ENCODE measurements at regions not wholly inside any gene's neighbourhood (a gene's known extent, or its start where the extent isn't known, plus 50 kb on each side); places are given as distances from the start of the nearest gene placed in this dataset.
"Not testable (repeated sequence)": the region's sequence is repeated elsewhere in the genome, so short reads cannot be mapped to it uniquely, and the experiment has no call there.

DNA sequence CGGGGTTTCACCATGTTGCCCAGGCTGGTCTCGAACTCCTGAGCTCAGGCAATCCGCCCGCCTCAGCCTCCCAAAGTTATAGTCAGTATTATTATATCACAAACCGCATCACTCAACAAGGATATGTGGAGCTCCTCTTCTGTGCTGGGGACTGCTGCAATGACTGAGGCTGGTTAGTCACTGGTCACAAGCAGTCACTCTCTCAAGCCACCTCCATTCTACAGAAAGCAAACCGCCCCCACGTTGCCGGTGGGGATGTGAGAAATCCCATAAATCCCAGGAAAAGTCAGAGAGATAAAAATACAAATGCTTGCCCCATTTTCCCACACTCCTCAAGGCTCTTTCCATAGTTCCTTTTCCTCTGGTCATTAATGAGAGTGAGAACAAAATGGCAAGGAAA is 155.7 kb downstream of the ADSS2 start:
- H3K36me3 Mint-ChIP-seq, result no peaks in the 10 kb centered on the region
- no peaks in the 10 kb centered on the region for H3K27me3 Mint-ChIP-seq
- no peak for ATAC-seq
- no peak for DNase-seq
- H3K9me3 Mint-ChIP-seq (ENCODE audit: low read depth), result no peaks in the 10 kb centered on the region
- CTCF ChIA-PET, result interaction anchor here (0.6 to 2.2 kb wide), 2 partner anchors 23 to 431 kb away, joined by 3 to 7 read pairs; no protein-coding TSS in a partner anchor
- H3K4me3 Mint-ChIP-seq, result no peak overlapping the region
- H3K4me1 Mint-ChIP-seq, result peaks cover 26% of the 10 kb centered on the region
- H3K27ac Mint-ChIP-seq, result no peak overlapping the region

DNA sequence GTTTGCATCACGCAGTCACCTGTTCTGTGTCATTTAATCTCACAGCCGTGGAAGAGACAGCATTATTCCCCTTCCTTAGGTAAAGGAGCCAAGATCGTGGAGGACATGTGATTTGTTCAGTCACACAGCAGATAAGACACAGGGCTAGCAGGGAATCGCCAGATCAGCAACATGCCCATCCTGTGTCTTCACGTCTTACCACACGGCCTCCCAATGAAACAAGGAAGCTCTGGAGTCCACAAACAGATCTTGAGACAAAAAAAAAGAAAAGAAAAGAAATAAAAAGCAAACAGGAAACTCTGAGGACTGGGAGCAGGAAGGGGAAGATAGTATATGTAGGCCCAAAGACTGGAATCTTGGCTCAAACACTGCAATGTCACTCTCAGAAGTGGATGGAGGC is 155.3 kb downstream of the ADSS2 start:
- CTCF ChIA-PET, result interaction anchor here (0.6 to 2.2 kb wide), 2 partner anchors 23 to 430 kb away, joined by 3 to 7 read pairs; no protein-coding TSS in a partner anchor
- no peaks in the 10 kb centered on the region for H3K36me3 Mint-ChIP-seq
- peaks cover 21% of the 10 kb centered on the region for H3K4me1 Mint-ChIP-seq
- H3K27ac Mint-ChIP-seq, result no peak overlapping the region
- ATAC-seq (no peak), DNase-seq (no peak)
- no peak overlapping the region for H3K4me3 Mint-ChIP-seq
- H3K9me3 Mint-ChIP-seq (ENCODE audit: low read depth), result no peaks in the 10 kb centered on the region
- no peaks in the 10 kb centered on the region for H3K27me3 Mint-ChIP-seq

DNA sequence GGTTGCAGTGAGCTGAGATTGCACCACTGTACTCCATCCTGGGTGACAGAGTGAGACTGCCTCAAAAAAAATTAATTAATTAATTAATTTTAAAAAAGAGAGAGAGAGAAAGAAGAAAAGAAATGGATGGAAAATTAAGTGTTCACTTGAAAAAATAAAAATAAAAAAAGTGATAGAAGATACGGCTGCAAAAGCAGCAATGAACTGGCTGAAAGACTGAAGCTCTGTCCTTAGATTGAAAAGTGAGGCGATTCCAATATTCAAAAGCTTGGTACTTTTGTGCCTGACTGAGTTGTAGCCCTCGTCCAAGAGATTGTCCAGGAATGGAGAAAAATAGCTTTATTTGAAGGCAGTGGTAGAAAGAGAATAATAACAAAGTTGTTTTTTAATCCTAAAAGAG is 154.6 kb downstream of the ADSS2 start:
- H3K4me3 Mint-ChIP-seq, result no peak overlapping the region
- DNase-seq (no peak), ATAC-seq (no peak)
- H3K27ac Mint-ChIP-seq, result no peak overlapping the region
- no peaks in the 10 kb centered on the region for H3K27me3 Mint-ChIP-seq
- no peaks in the 10 kb centered on the region for H3K36me3 Mint-ChIP-seq
- peaks cover 18% of the 10 kb centered on the region for H3K4me1 Mint-ChIP-seq
- no peaks in the 10 kb centered on the region for H3K9me3 Mint-ChIP-seq (ENCODE audit: low read depth)
- CTCF ChIA-PET, result interaction anchor here (2.2 kb wide), 1 partner anchor 24 kb away, joined by 7 read pairs; no protein-coding TSS in a partner anchor

DNA sequence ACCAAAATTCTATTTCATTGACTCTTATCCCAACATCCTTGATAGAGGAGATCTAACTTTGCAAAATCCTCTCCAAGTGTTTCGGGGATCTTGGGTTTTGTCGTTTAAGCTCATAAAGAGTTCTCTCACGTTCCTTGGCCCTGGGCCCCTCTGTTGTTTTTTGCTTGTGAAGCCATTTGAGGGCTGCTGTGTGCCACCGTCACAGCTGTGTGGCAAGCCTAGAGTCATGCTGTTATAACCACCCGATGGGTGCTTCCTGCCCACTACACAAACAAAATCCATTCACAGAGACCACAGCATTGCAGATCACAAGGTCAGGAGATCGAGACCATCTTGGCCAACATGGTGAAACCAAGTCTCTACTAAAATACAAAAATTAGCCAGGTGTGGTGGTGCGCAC is 154.1 kb downstream of the ADSS2 start:
- no peak for DNase-seq

DNA sequence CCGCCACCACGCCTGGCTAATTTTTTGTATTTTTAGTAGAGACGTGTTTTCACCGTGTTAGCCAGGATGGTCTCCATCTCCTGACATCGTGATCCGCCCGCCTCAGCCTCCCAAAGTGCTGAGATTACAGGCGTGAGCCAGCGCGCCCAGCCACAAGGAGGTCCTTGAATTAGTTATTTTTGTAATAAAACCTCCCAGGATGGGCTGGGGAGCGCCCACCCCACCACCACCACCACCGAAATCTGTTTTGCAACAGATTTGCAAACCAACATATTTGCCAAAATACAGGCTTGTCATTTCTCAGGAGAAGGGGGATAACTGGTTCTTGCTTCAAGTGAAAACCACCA is 151.7 kb downstream of the ADSS2 start:
- not testable (repeated sequence) for ATAC-seq; H3K27me3 Mint-ChIP-seq; DNase-seq; H3K9me3 Mint-ChIP-seq (ENCODE audit: low read depth); H3K36me3 Mint-ChIP-seq
- peak overlapping the region; percentile 93 for H3K27ac Mint-ChIP-seq
- CTCF ChIA-PET, result interaction anchor here (0.7 to 2.2 kb wide), 16 partner anchors 8 to 956 kb away, joined by 3 to 16 read pairs (median 4); no protein-coding TSS in a partner anchor
- peak overlapping the region; percentile 71 for H3K4me3 Mint-ChIP-seq
- peaks cover 18% of the 10 kb centered on the region for H3K4me1 Mint-ChIP-seq

More for the DNA sequence above, 154.1 kb downstream of the ADSS2 start:
- Mint-ChIP-seq H3K27ac (no peak overlapping the region), H3K4me3 (no peak overlapping the region), H3K27me3 (no peaks in the 10 kb centered on the region), H3K4me1 (peaks cover 18% of the 10 kb centered on the region), H3K9me3 (ENCODE audit: low read depth) (no peaks in the 10 kb centered on the region), H3K36me3 (no peaks in the 10 kb centered on the region)
- no peak for ATAC-seq
- CTCF ChIA-PET, result interaction anchor here (2.2 kb wide), 1 partner anchor 24 kb away, joined by 7 read pairs; no protein-coding TSS in a partner anchor

DNA sequence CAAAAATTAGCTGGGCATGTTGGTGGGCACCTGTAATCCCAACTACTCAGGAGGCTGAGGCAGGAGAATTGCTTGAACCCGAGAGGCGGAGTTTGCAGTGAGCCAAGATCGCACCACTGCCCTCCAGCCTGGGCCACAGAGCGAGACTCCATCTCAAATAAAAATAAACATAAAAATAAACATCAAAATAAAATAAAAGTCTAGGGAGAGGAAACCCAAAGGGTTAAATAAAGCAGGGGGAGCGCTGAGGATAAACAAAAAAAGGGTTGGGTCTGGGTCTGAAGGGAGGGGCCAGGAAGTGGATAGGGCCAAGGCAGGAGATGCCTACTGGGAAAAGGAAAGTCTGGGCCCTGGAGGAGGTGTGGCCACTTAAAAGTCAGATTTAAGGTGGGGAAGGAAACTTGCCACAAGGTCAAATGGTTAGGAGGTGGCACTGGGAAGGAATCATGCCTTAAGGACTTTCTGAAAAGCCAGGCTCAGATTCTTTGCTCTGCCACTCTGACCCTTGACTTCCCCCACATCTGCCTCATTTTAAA is 150.0 kb downstream of the ADSS2 start:
- no peak overlapping the region for H3K4me3 Mint-ChIP-seq
- H3K4me1 Mint-ChIP-seq, result peaks cover 18% of the 10 kb centered on the region
- peaks cover 2% of the 10 kb centered on the region for H3K9me3 Mint-ChIP-seq (ENCODE audit: low read depth)
- peaks cover 3% of the 10 kb centered on the region for H3K27me3 Mint-ChIP-seq
- H3K27ac Mint-ChIP-seq, result no peak overlapping the region
- H3K36me3 Mint-ChIP-seq, result peaks cover 2% of the 10 kb centered on the region
- ATAC-seq (no peak), DNase-seq (no peak)
- CTCF ChIA-PET, result interaction anchor here (0.8 to 1.7 kb wide), 2 partner anchors 10 to 18 kb away, joined by 3 to 6 read pairs; no protein-coding TSS in a partner anchor

DNA sequence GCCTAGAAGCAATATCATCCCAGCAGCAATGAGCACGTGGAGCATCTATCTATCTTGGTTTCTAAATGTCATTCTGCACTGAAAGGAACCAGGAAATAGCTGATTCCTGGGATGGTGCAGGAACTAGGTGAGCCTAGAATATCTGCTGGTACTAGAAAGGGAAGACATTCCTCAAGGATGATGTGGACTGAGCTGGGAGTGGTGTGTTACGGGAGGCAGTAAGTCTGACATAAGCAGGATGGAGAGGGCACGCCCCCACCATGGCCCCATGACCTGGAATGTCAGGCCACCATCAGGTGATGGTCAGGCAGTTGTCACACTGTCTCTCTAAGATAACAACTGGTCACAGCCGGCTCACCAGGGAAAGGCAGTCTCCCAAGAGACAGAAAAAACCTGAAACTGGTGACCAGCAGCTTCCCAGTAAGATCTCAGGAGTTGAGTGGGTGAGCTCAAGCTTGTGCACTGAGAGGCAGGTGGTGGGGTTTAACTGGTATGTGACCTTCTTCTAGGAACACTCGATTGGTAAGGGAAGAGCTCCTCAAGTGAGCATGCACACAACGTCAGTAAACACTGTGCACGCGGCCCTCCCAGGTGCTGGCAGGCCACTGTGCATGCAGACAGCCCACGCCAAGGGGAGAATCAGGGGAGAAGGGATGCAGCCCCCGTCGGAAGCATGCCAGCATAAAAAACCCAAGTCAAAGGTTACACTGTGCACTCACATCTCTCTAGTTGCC is 148.7 kb downstream of the ADSS2 start:
- Mint-ChIP-seq H3K27me3 (peaks cover 3% of the 10 kb centered on the region), H3K4me3 (no peak overlapping the region), H3K4me1 (peaks cover 13% of the 10 kb centered on the region), H3K27ac (no peak overlapping the region), H3K9me3 (ENCODE audit: low read depth) (peaks cover 5% of the 10 kb centered on the region), H3K36me3 (peaks cover 8% of the 10 kb centered on the region)
- DNase-seq (no peak), ATAC-seq (no peak)
- CTCF ChIA-PET, result interaction anchor here (1.7 kb wide), 1 partner anchor 9 kb away, joined by 6 read pairs; no protein-coding TSS in a partner anchor

DNA sequence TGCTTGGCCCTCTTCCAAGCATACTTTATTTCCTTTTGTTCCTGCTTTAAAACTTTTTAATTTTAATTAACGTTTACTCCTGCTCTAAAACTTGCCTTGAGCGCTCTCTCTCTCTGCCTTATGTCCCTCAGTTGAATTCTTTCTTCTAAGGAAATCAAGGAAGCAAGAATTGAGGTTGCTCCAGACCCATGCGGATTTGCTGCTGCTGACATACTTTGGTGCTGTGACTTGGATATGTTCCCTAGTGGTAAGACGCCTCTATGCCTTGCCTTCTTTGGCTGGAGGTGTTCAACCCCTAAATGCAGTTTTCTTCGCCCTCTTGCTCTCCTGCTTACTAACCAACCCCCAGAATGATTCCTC is 148.1 kb downstream of the ADSS2 start:
- no peak overlapping the region for H3K27ac Mint-ChIP-seq
- ATAC-seq (no peak), DNase-seq (no peak)
- peaks cover 10% of the 10 kb centered on the region for H3K4me1 Mint-ChIP-seq
- peaks cover 11% of the 10 kb centered on the region for H3K36me3 Mint-ChIP-seq
- no peak overlapping the region for H3K4me3 Mint-ChIP-seq
- H3K9me3 Mint-ChIP-seq (ENCODE audit: low read depth), result peaks cover 5% of the 10 kb centered on the region
- CTCF ChIA-PET, result no interaction called here
- peaks cover 3% of the 10 kb centered on the region for H3K27me3 Mint-ChIP-seq

DNA sequence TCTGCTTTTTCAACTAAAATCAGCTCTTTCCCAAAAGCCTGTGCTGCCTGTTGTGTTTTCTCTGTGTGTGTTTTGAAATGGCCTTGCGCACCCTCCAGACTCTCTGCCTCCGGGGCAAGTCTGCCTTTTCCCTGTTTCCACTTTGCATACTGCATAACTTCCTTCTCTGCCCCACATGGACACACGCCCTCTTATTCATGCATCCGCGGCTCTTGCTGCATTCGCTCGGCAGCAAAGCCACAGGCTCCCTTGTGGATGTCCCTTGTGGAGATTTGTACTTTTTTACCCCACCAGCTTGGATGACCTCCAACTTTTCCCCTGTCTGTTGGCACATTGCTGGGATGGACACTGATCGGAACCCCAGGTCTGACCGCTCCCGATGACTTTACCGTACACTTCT is 147.6 kb downstream of the ADSS2 start:
- H3K27ac Mint-ChIP-seq, result no peak overlapping the region
- CTCF ChIA-PET, result no interaction called here

DNA sequence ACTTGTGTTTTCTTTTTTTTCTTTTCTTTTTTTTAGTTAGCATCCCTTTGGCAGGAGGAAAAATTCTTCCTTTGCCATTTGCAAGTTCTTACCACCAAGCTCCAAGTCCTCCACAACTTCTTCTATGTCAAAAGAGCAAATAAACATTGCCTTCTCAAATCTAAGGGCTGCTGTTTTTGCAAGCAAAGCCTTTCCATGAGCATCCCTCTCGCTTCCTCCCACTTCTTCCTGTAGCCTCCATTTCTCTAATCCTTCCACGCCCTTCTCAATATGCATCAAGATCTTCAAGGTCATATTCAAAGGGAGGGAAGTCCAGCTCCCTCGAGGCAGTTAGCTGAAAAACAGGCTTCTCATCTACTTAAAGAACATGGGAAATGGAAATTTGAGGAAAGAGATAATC is 147.1 kb downstream of the ADSS2 start:
- no peak overlapping the region for H3K4me3 Mint-ChIP-seq
- CTCF ChIA-PET, result no interaction called here
- DNase-seq, result no peak
- no peak overlapping the region for H3K27ac Mint-ChIP-seq
- peaks cover 13% of the 10 kb centered on the region for H3K36me3 Mint-ChIP-seq
- peaks cover 3% of the 10 kb centered on the region for H3K4me1 Mint-ChIP-seq
- peaks cover 3% of the 10 kb centered on the region for H3K27me3 Mint-ChIP-seq
- ATAC-seq, result no peak
- peaks cover 5% of the 10 kb centered on the region for H3K9me3 Mint-ChIP-seq (ENCODE audit: low read depth)

More for the DNA sequence above, 147.6 kb downstream of the ADSS2 start:
- ATAC-seq, result no peak
- peaks cover 11% of the 10 kb centered on the region for H3K36me3 Mint-ChIP-seq
- H3K9me3 Mint-ChIP-seq (ENCODE audit: low read depth), result peaks cover 5% of the 10 kb centered on the region
- H3K4me1 Mint-ChIP-seq, result peaks cover 8% of the 10 kb centered on the region
- H3K4me3 Mint-ChIP-seq, result no peak overlapping the region
- H3K27me3 Mint-ChIP-seq, result peaks cover 3% of the 10 kb centered on the region
- DNase-seq, result no peak

DNA sequence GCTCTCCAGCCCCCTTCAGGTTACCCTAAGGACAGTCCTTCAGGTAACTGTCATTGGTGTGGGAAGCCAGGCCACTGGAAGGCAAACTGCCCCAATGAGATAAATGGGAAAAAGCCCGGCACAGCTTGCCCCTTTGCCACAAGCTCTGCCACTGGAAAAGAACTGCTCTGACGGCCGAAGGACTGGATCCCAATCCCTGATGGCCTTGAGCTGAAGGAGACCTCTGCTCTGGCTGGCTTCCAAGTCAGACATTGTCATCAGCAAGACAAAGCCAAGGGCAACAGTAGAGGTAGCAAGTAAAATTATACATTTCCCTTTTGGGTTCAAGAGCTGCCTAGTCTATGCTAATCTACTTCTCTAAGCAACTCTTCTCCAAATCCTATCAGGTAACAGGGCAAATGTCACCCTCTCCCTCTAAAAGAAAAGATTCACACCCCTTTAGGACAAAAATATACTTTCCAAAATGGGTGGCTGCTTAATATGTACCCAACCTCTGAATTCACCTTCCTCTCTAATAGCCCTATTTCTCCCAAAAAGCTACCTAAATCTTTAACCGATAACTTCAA is 145.8 kb downstream of the ADSS2 start:
- peaks cover 3% of the 10 kb centered on the region for H3K27me3 Mint-ChIP-seq
- H3K4me3 Mint-ChIP-seq, result no peak overlapping the region
- CTCF ChIA-PET, result interaction anchor here (1.1 kb wide), 1 partner anchor 17 kb away, joined by 3 read pairs; no protein-coding TSS in a partner anchor

DNA sequence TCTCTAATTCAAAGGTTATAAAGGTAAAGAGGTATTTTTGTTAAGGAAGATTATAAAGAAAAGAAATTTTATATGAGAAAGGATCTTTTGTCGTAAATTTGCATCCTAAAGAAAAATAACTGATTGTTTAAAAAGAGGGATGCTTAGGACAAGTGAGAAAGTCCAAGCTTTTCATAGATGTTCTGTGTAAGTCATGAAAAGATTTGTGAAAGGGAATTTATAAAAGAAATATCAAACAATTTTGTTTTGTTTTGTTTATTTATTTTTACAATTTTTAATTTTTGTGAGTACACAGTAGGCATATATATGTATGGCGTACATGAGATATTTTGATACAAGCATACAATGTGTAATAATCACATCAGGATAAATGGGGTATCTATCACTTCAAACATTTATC is 145.2 kb downstream of the ADSS2 start:
- Mint-ChIP-seq H3K36me3 (peaks cover 17% of the 10 kb centered on the region), H3K27ac (no peak overlapping the region), H3K9me3 (ENCODE audit: low read depth) (peaks cover 5% of the 10 kb centered on the region), H3K27me3 (peaks cover 3% of the 10 kb centered on the region), H3K4me3 (no peak overlapping the region), H3K4me1 (no peaks in the 10 kb centered on the region)
- ATAC-seq, result no peak
- CTCF ChIA-PET, result interaction anchor here (1.1 kb wide), 1 partner anchor 16 kb away, joined by 3 read pairs; no protein-coding TSS in a partner anchor
- DNase-seq, result no peak

More for the DNA sequence above, 145.8 kb downstream of the ADSS2 start:
- peaks cover 15% of the 10 kb centered on the region for H3K36me3 Mint-ChIP-seq
- no peak overlapping the region for H3K27ac Mint-ChIP-seq
- peaks cover 5% of the 10 kb centered on the region for H3K9me3 Mint-ChIP-seq (ENCODE audit: low read depth)
- no peaks in the 10 kb centered on the region for H3K4me1 Mint-ChIP-seq
- DNase-seq (no peak), ATAC-seq (no peak)

DNA sequence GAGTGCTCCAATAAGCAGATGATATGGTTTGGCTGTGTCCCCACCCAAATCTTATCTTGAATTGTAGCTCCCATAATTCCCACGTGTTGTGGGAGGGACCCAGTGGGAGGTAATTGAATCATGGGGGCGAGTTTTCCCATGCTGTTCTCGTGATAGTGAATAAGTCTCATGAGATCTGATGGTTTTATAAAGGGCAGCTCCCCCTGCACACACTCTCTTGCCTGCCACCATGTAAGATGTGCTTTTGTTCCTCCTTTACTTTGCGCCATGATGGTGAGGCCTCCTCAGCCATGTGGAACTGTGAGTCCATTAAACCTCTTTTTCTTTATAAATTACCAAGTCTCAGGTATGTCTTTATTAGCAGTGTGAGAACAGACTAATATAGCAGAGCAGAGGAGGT is 142.5 kb downstream of the ADSS2 start:
- ATAC-seq; H3K27ac Mint-ChIP-seq; H3K27me3 Mint-ChIP-seq; H3K4me3 Mint-ChIP-seq; DNase-seq; H3K4me1 Mint-ChIP-seq; CTCF ChIA-PET; H3K9me3 Mint-ChIP-seq (ENCODE audit: low read depth): not testable (repeated sequence)
- H3K36me3 Mint-ChIP-seq, result peaks cover 27% of the 10 kb centered on the region

Data from activated CD8-positive, alpha-beta memory T cell treated with anti-CD3 and anti-CD28 coated beads, Interleukin-2, amount 10 ng/mL, durations not matched to agents 7 days and 5 days (primary cell).